ENCODE measurements at regions not wholly inside any gene's neighbourhood (a gene's known extent, or its start where the extent isn't known, plus 50 kb on each side); places are given as distances from the start of the nearest gene placed in this dataset.

DNA sequence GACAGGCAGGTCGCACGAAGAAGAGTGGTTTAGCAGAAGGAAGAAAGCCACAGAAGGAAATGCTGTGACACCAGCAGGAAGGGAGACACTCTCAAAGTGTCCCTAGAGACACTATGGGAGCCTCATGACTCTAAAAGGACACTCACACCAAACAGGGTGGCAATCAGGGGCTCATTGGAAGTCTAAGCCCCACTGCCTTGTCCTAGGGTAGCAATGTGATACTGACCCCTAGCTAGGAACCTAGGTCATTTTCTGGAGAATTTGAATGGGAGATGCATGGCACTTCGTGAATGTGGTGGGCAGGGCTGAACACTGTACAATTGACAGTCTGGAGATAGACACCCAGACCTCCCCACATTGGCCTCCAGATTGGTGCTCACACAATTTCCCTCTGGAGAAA is 385.0 kb downstream of the EIPR1 start:
- POLR2A ChIA-PET (ENCODE audit: partially characterized antibody), result no interaction called here
- Histone ChIP-seq H3K79me1 (ENCODE audit: low read depth, low read length) (no peaks in the 10 kb centered on the region), H3K23me2 (ENCODE audit: low read depth, low read length) (no peaks in the 10 kb centered on the region; the same call in 1 of the 2 replicates), H2AFZ (ENCODE audit: low read length) (no peak overlapping the region), H3K4ac (replicated peaks; ENCODE audit: insufficient read length, low read depth, low read length) (no peak overlapping the region), H4K20me1 (replicated peaks in 1 of 2; ENCODE audit: control insufficient read depth in 1 of 2, insufficient read depth in 2 of 2, low read length in 2 of 2) (no peaks in the 10 kb centered on the region), H3K9me3 (ENCODE audit: insufficient read depth in 2 of 2, low read depth in 1 of 2, low read length in 1 of 2) (peaks cover 0 to 3% of the 10 kb centered on the region in 2 experiments; a peak in 1 of 4 replicates), H2BK5ac (ENCODE audit: low read depth, low read length) (no peak overlapping the region), H3K36me3 (ENCODE audit: control insufficient read depth in 2 of 4, insufficient read depth in 4 of 4, low read length in 3 of 4) (no peaks in the 10 kb centered on the region), H3K27ac (ENCODE audit: low read depth, low read length) (no peak overlapping the region), H3K18ac (ENCODE audit: extremely low read depth, low read length) (no peak overlapping the region), H3K9ac (replicated peaks in 1 of 4; ENCODE audit: extremely low read depth in 1 of 4, low read depth in 3 of 4, low read length in 3 of 4) (no peak overlapping the region), H2BK12ac (ENCODE audit: low read depth, low read length) (no peak overlapping the region), H3K4me1 (replicated peaks in 1 of 4; ENCODE audit: control insufficient read depth in 3 of 4, insufficient read depth in 4 of 4, low read length in 3 of 4) (no peaks in the 10 kb centered on the region), H3K79me2 (ENCODE audit: control insufficient read depth in 1 of 2, insufficient read depth in 2 of 2, low read length in 2 of 2) (no peaks in the 10 kb centered on the region), H4K8ac (ENCODE audit: extremely low read depth, insufficient read depth, low read length) (no peak overlapping the region), H3K56ac (replicated peaks; ENCODE audit: insufficient read length, low read depth, low read length) (no peak overlapping the region), H2AK5ac (ENCODE audit: low read depth, low read length) (no peak overlapping the region), H2BK120ac (replicated peaks; ENCODE audit: low read depth, low read length) (no peak overlapping the region), H3K27me3 (replicated peaks in 1 of 4; ENCODE audit: control insufficient read depth in 3 of 4, extremely low read depth in 1 of 4, insufficient read depth in 3 of 4, low read length in 3 of 4) (no peaks in the 10 kb centered on the region), H3K14ac (ENCODE audit: insufficient read length) (no peak overlapping the region), H2BK15ac (ENCODE audit: low read length) (no peak overlapping the region), H2BK20ac (ENCODE audit: low read length) (no peak overlapping the region), H4K5ac (ENCODE audit: insufficient read length, low read depth, low read length) (no peak overlapping the region), H3K4me2 (ENCODE audit: insufficient read depth in 1 of 2, low read depth in 2 of 2, low read length in 2 of 2) (no peak overlapping the region), H3K4me3 (ENCODE audit: extremely low read depth in 1 of 4, insufficient read depth in 2 of 4, low read depth in 3 of 4, low read length in 4 of 4) (no peak overlapping the region), H3K23ac (ENCODE audit: insufficient read length) (no peak overlapping the region), H4K91ac (replicated peaks; ENCODE audit: insufficient read length, low read length) (no peak overlapping the region)
- CTCF ChIA-PET (ENCODE audit: partially characterized antibody), result interaction anchor here (0.7 to 1.5 kb wide), 4 partner anchors 9 to 471 kb away, joined by 3 to 4 read pairs (median 4); no protein-coding TSS in a partner anchor
- FAIRE-seq (no peak), DNase-seq (ENCODE audit: low read depth in 1 of 2, low spot score in 2 of 2) (no peak)
- WGBS, 2 experiments (ENCODE audit: extremely low coverage in 1 of 2, insufficient coverage in 1 of 2, insufficient read length in 1 of 2, insufficient replicate concordance in 2 of 2, low coverage in 1 of 2, low lambda C conversion rate in 2 of 2, missing lambda C conversion rate in 1 of 2), result 73% methylated on average over 3 of the region's 3 CpGs; no CpG with 5 or more reads in 1 of the 2 experiments
- TF ChIP-seq CEBPB (IDR thresholded peaks at IDR 0.05; ENCODE audit: low read depth, low read length) (no peak), HDAC2 (IDR thresholded peaks at IDR 0.05; ENCODE audit: borderline replicate concordance in 1 of 2, low read depth in 2 of 2, low read length in 2 of 2) (no peak), BCL11A (IDR thresholded peaks at IDR 0.05; ENCODE audit: low read depth in 2 of 2, low read length in 2 of 2) (no peak), ASH2L (IDR thresholded peaks at IDR 0.05; ENCODE audit: low read length) (no peak), BACH1 (IDR thresholded peaks at IDR 0.05; ENCODE audit: low read length) (no peak), RAD21 (IDR thresholded peaks at IDR 0.05 in 1 of 2, conservative IDR thresholded peaks at IDR 0.05 in 1 of 2; ENCODE audit: low read depth in 2 of 2, low read length in 2 of 2) (peak; percentile 27 to 44; a peak in 3 of 4 replicates), PHF8 (conservative IDR thresholded peaks at IDR 0.05; ENCODE audit: low read depth, low read length) (no peak), CBX8 (IDR thresholded peaks at IDR 0.05; ENCODE audit: borderline replicate concordance, low read depth, low read length) (no peak)

All from H1 (cell line).